LNCaP clone FGC (cell line): ENCODE measurements at regions not wholly inside any gene's neighbourhood (a gene's known extent, or its start where the extent isn't known, plus 50 kb on each side); places are given as distances from the start of the nearest gene placed in this dataset.

ENCODE experiments used
- DNase-seq: peaks from one replicate; pipeline ENCODE4 v3.0.0-alpha.2; 2011; ENCODE audit warnings: low read depth
- H3K4me3 ChIP-seq: 2 replicates; pipeline ENCODE4 v1.5.1; 2011; ENCODE audit warnings: mild to moderate bottlenecking, low read depth, low read length, control low read depth
- CTCF ChIP-seq: IDR thresholded peaks from 2 replicates; pipeline ENCODE4 v1.5.1; 2012; ENCODE audit warnings: mild to moderate bottlenecking; ENCODE audit not compliant: control insufficient read depth, insufficient read depth; ENCODE audit errors: extremely low read depth

GRCh38 chr4:18278244-18278643, 256.7 kb upstream of the LCORL start:
- no peak overlapping the region for H3K4me3 ChIP-seq
- DNase-seq, result no peak
- TF ChIP-seq CTCF, result no peak

GRCh38 chr4:18262832-18263231, 241.3 kb upstream of the LCORL start:
- DNase-seq, result no peak
- no peak for TF ChIP-seq CTCF
- H3K4me3 ChIP-seq, result no peak overlapping the region

- H3K4me3 ChIP-seq, result no peak overlapping the region
- DNase-seq, result no peak
- TF ChIP-seq CTCF, result no peak
These were observed 230.5 kb upstream of the LCORL start for GRCh38 chr4:18252052-18252451.

GRCh38 chr4:18250564-18250963, 229.0 kb upstream of the LCORL start:
- TF ChIP-seq CTCF, result no peak
- no peak overlapping the region for H3K4me3 ChIP-seq
- no peak for DNase-seq

- TF ChIP-seq CTCF, result no peak
- no peak overlapping the region for H3K4me3 ChIP-seq
- no peak for DNase-seq
These were observed 227.1 kb upstream of the LCORL start for GRCh38 chr4:18248611-18249010.

- no peak overlapping the region for H3K4me3 ChIP-seq
- TF ChIP-seq CTCF, result no peak
- DNase-seq, result no peak
These were observed 225.6 kb upstream of the LCORL start for GRCh38 chr4:18247189-18247588.

- no peak overlapping the region for H3K4me3 ChIP-seq
- TF ChIP-seq CTCF, result no peak
- DNase-seq, result no peak
These were observed 221.6 kb upstream of the LCORL start for GRCh38 chr4:18242919-18243693.
